ENCODE measurements at regions not wholly inside any gene's neighbourhood (a gene's known extent, or its start where the extent isn't known, plus 50 kb on each side); places are given as distances from the start of the nearest gene placed in this dataset.

DNA sequence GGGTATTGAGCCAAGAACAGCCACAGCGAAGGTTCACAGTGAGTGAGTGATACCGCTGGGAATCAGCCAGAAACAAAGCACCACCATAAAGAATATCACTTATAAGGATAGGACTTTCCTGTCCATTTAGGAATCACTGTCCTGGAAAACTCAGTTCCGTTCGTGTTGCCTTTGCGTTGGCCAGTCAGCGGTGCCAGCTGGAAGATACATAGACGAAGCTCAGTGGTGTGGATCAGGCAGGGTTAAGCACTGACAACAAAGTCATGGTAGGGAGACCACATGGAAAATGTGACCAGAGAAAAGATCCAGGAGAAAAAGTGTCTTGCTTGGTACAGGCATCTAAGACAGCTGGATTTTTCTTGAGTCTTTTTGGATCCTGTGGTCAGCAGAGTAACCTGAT lies 579.7 kb upstream of the DPP6 start:
- H3K27ac ChIP-seq (replicated peaks): peak overlapping the region; percentile 69

DNA sequence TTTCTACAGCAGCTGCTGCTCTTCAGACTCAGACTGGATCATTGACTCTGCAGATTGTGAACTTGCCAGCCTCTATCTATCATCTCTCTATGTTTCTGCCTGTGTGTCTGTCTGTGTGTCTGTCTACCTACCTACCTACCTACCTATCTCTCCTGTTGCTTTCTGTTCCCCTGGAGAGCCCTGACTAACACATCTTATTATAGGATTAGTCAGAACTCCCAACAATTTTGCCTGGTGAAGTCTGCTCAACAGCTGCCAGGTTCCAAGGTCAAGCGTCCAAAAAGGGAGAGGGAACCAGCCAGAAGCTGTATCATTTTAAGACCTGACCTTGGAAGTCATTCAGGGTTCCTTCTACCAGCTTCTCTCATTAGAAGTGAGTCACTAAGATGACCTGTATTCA lies 579.0 kb upstream of the DPP6 start:
- Histone ChIP-seq H3K27ac (replicated peaks) (peak overlapping the region; percentile 69), H3K9me3 (replicated peaks) (no peaks in the 10 kb centered on the region), H3K36me3 (no peaks in the 10 kb centered on the region), H3K27me3 (ENCODE audit: low read depth) (peaks cover 3% of the 10 kb centered on the region), H3K4me3 (no peak overlapping the region), H3K4me1 (peaks cover 4% of the 10 kb centered on the region)
- intact Hi-C loops (cut with micrococcal nuclease): no loop called here
- no peak for DNase-seq
- TF ChIP-seq CTCF (IDR thresholded peaks at IDR 0.05; ENCODE audit: borderline replicate concordance): no peak

More for the DNA sequence above, 579.7 kb upstream of the DPP6 start:
- Histone ChIP-seq H3K9me3 (replicated peaks) (no peaks in the 10 kb centered on the region), H3K4me3 (no peak overlapping the region), H3K36me3 (no peaks in the 10 kb centered on the region), H3K27me3 (ENCODE audit: low read depth) (peaks cover 3% of the 10 kb centered on the region), H3K4me1 (peaks cover 4% of the 10 kb centered on the region)
- TF ChIP-seq CTCF (IDR thresholded peaks at IDR 0.05; ENCODE audit: borderline replicate concordance): no peak
- DNase-seq: no peak
- intact Hi-C loops (cut with micrococcal nuclease): no loop called here

DNA sequence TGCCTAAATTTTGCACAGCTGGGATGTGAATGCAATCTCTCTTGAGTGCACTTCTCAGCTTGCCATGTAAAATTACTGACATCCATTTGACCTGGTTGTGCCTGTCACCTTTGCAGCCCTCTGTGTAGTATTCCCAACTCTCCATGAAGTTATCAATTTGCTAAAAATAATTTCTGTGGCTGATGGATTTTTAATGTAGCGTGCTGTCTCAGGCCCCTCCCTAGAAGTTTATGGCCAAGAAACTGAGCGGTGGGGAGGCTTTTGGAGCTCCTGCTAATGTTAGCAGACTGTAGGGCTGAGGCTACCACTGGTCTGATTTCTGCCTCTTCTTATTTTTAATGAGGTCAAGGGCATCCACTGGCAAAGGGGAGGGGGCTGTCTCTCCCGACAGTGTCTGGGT lies 577.0 kb upstream of the DPP6 start:
- no peak overlapping the region for H3K4me3 ChIP-seq
- H3K27ac ChIP-seq (replicated peaks): peak overlapping the region; percentile 69
- H3K9me3 ChIP-seq (replicated peaks): peaks cover 16% of the 10 kb centered on the region
- no peaks in the 10 kb centered on the region for H3K36me3 ChIP-seq
- no peak for DNase-seq
- peaks cover 4% of the 10 kb centered on the region for H3K4me1 ChIP-seq
- TF ChIP-seq CTCF (IDR thresholded peaks at IDR 0.05; ENCODE audit: borderline replicate concordance): no peak
- H3K27me3 ChIP-seq (ENCODE audit: low read depth): peaks cover 3% of the 10 kb centered on the region
- intact Hi-C loops (cut with micrococcal nuclease): no loop called here

DNA sequence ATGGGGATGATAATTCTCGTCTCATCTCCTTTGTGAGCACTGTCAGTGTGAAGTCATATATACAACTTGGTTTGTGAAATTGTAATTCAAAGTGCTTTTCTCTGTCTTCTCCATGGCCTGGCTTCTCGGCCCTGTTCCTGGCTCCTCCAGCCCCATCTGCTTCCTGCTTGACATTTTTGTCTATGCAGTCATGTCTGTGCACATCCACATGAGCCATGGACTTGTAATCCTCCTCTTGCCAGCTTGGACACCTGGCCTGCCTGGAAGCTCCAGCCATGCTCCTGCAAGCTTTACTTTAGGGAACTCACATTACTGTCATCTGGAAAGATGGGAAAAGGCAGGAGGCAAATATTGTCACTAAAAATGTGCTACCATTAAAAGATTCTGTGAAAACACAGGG lies 576.0 kb upstream of the DPP6 start:
- H3K9me3 ChIP-seq (replicated peaks): peaks cover 25% of the 10 kb centered on the region
- DNase-seq: no peak
- peaks cover 4% of the 10 kb centered on the region for H3K4me1 ChIP-seq
- H3K27ac ChIP-seq (replicated peaks): no peak overlapping the region
- no peak overlapping the region for H3K4me3 ChIP-seq
- no peaks in the 10 kb centered on the region for H3K27me3 ChIP-seq (ENCODE audit: low read depth)
- TF ChIP-seq CTCF (IDR thresholded peaks at IDR 0.05; ENCODE audit: borderline replicate concordance): no peak
- no peaks in the 10 kb centered on the region for H3K36me3 ChIP-seq
- intact Hi-C loops (cut with micrococcal nuclease): no loop called here

- peaks cover 9% of the 10 kb centered on the region for H3K9me3 ChIP-seq (replicated peaks)
- H3K4me3 ChIP-seq: no peak overlapping the region
- no peak for TF ChIP-seq CTCF (IDR thresholded peaks at IDR 0.05; ENCODE audit: borderline replicate concordance)
- no peaks in the 10 kb centered on the region for H3K27me3 ChIP-seq (ENCODE audit: low read depth)
- intact Hi-C loops (cut with micrococcal nuclease): no loop called here
- no peak overlapping the region for H3K27ac ChIP-seq (replicated peaks)
- H3K4me1 ChIP-seq: no peaks in the 10 kb centered on the region
- DNase-seq: no peak
- no peaks in the 10 kb centered on the region for H3K36me3 ChIP-seq
Observed at GRCh38 chr7:153496257-153496656, 555.9 kb upstream of the DPP6 start.

DNA sequence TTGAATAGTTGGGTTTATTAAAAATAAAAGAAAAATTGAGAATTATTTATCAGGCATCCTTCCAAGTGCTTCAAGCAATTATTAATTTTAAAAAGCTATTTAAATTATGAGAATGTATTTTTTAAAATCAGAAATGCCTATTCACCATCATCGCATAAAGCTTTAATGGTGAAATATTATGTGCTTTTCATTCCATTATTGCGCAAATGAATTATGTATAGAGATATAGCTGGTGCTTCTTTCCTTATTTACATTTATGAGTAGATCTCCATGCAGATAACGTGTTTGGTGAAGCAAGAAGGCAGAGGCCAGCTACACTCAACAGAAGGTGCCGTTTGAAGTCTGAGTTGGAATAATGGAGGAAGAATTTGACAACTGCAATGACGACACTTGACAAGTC lies 549.1 kb upstream of the DPP6 start:
- H3K9me3 ChIP-seq (replicated peaks): peaks cover 26% of the 10 kb centered on the region
- H3K27me3 ChIP-seq (ENCODE audit: low read depth): no peaks in the 10 kb centered on the region
- H3K27ac ChIP-seq (replicated peaks): no peak overlapping the region
- no peak overlapping the region for H3K4me3 ChIP-seq
- no peak for DNase-seq
- intact Hi-C loops (cut with micrococcal nuclease): no loop called here
- no peaks in the 10 kb centered on the region for H3K36me3 ChIP-seq
- no peaks in the 10 kb centered on the region for H3K4me1 ChIP-seq
- no peak for TF ChIP-seq CTCF (IDR thresholded peaks at IDR 0.05; ENCODE audit: borderline replicate concordance)
